HEK293T (cell line): ENCODE measurements at regions not wholly inside any gene's neighbourhood (a gene's known extent, or its start where the extent isn't known, plus 50 kb on each side); places are given as distances from the start of the nearest gene placed in this dataset.

ENCODE experiments used
- CTBP1 ChIP-seq: fragments of 450-650 bp; IDR thresholded peaks from 2 replicates; pipeline ENCODE4 v1.6.1; 2016; ENCODE audit warnings: borderline replicate concordance
- FOXK2 ChIP-seq: fragments of 450-650 bp; IDR thresholded peaks from 2 replicates; pipeline ENCODE4 v1.6.1; 2016; ENCODE audit warnings: mild to moderate bottlenecking
- PKNOX1 ChIP-seq: fragments of 450-650 bp; IDR thresholded peaks from 2 replicates; pipeline ENCODE4 v1.6.1; 2016
- SP1 ChIP-seq: fragments of 450-650 bp; IDR thresholded peaks from 2 replicates; pipeline ENCODE4 v1.6.1; 2017
- SUZ12 ChIP-seq: fragments of 450-650 bp; IDR thresholded peaks from 2 replicates; pipeline ENCODE4 v1.6.1; 2016; ENCODE audit warnings: mild to moderate bottlenecking

GRCh38 chr20:10110151-10110550, 75.4 kb downstream of the ANKEF1 start:
- no peak for TF ChIP-seq CTBP1
- no peak for TF ChIP-seq SP1
- no peak for TF ChIP-seq PKNOX1
- TF ChIP-seq SUZ12 = no peak
- no peak for TF ChIP-seq FOXK2
